Activated T-cell treated with anti-CD3 and anti-CD28 coated beads for 48 hours (primary cell): ENCODE measurements at regions not wholly inside any gene's neighbourhood (a gene's known extent, or its start where the extent isn't known, plus 50 kb on each side); places are given as distances from the start of the nearest gene placed in this dataset.

Source experiments
- DNase-seq: peaks from one replicate; pipeline ENCODE4 v3.0.0-alpha.2; 2020; ENCODE audit warnings: low read depth

DNA sequence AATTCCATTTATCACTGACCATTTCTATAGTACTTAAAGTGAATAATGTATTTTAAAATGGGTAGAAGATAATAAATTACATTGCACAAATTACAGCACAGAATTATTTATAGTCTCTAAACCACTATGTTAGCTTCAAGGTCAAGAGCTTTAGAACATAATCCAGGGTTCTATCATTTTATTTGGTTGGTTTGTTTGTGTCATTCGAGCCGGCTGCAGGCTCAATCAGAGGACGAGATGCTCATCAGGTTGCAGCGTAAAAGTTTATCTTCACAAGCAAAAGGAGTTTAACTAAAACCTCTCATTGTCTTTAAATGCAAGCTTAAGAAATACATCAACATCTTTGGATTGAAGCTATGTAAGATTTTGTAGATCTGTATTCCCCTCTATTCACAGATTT, 523.8 kb downstream of the EFNA5 start:
- no peak for DNase-seq

DNA sequence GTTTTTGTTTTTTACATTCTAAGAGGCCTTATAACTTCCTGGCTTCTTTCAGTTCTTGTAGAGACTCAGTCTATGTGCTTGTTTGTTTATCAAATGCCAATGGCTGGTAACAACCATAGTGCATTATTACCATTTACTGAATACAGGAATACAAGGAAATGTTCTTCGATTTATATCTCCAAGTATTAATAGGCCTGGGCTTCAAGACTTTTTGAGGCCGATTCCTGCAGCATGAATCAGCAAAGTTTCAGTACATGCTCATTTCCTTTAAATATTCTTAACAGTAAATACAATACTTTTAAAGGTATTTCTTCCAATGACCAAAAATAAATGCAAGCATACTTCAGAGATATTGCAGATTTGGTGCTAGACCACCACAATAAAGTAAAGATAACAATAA, 535.3 kb downstream of the EFNA5 start:
- no peak for DNase-seq

GRCh38 chr5:107134931-107135330, 535.8 kb downstream of the EFNA5 start:
- no peak for DNase-seq

GRCh38 chr5:107129051-107129450, 541.7 kb downstream of the EFNA5 start:
- DNase-seq = no peak

DNA sequence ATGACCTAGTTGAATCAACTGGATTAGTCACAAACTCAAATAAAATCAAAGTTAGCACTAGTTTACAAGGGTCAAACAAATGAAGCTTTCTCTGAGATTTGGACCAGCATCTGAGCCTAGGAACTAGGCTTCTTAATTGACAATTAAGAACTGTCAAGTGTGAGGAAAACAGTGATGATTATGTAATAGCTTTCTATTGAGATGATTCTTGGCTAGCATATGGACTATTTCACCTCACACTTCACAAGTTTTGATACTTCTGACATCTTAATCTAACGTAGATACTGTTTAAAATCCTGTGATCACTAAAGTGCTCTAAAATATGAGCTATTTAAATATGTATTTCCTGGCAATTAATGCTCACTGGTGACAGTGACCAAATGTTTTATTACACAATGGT, 542.9 kb downstream of the EFNA5 start:
- DNase-seq = no peak

DNA sequence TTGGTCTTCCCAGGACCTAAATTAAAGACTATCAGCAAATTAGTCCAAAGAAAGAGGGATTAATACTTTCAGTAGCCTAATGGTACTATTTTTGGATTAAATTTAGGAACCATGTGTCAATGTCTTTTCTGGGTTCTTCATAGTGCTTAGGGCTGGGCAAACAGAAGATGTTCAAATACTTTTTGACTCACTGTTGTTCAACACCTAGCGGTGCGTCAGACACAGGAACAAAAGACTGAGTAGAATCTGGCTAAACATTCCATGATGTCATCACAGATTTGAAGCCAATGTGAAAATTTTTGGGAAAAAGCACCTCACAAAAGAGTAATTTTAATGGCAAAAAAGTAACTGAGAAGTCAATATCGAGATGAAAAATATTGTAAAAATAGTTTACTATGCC, 544.4 kb downstream of the EFNA5 start:
- DNase-seq = no peak

- DNase-seq = no peak
Measured at GRCh38 chr5:107124376-107124775, 546.4 kb downstream of the EFNA5 start.

DNA sequence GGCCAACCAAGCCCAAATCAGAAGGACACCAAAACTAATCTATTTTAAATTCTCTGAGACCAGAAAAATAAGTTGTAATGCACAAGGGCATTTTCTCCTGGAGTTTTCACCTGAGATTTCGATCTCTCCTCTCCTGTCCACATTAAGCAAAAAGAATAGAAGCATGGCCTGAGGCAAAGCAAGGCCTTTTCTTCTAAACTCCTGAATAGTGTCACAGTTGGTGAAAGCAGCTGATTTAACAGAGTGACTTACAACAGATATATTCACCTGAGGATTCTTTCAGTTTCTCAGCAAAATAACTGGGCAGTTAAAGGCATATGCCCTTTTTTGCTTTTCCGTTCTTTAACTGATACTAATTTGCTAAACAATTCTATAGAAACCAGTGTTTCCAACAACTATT, 547.7 kb downstream of the EFNA5 start:
- DNase-seq = no peak

DNA sequence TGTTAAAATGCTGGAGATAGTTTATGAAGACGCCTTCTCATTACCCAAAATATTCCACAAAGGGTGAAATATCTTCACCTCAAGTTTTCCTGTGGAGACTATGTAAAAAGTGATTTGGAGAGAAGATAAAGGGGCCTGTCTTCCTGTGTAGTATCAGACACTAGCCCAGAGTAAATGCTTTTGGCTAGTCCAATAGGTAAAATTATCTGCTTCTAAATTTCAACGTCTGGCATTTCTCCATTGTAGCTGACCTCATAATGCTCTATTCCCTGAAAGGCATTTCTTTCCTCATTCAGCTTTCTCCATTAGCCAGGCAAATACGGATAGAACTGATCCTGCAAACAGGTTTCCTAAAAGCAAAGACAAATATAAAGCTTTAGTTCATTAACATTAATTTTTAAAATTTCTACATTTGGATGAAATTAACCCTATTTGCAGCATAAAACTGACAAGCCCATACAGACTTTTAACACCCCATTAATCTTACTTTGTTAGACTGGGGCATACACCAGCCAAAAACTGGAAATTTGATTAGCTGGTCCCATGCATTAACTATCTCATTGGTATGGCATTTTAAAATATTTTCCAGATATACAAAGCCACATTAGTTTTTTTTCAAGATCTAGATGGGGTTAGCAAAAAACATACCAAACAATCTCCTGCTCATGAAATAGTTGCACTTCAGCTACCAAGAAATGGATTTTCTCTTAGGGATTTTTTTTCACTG, 548.8 kb downstream of the EFNA5 start:
- DNase-seq = no peak

DNA sequence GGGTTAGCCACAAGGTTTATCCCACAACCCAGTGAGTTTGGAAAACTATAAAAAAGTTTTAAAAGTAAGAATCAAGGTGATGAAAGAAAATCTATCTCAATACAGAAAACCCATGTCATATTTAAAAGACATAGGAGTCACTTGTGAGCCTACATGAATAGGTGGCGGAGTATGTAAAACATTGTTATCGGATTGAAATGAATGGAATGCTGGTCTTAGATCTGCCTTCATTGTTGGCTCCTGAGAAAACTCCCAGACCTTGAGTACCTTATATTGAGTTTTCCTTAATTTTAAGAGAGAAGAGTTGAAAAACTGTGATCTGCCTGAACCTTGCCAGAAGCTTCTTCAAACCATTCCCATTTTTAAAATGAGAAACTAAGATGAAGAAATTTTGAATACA, 551.1 kb downstream of the EFNA5 start:
- no peak for DNase-seq

DNA sequence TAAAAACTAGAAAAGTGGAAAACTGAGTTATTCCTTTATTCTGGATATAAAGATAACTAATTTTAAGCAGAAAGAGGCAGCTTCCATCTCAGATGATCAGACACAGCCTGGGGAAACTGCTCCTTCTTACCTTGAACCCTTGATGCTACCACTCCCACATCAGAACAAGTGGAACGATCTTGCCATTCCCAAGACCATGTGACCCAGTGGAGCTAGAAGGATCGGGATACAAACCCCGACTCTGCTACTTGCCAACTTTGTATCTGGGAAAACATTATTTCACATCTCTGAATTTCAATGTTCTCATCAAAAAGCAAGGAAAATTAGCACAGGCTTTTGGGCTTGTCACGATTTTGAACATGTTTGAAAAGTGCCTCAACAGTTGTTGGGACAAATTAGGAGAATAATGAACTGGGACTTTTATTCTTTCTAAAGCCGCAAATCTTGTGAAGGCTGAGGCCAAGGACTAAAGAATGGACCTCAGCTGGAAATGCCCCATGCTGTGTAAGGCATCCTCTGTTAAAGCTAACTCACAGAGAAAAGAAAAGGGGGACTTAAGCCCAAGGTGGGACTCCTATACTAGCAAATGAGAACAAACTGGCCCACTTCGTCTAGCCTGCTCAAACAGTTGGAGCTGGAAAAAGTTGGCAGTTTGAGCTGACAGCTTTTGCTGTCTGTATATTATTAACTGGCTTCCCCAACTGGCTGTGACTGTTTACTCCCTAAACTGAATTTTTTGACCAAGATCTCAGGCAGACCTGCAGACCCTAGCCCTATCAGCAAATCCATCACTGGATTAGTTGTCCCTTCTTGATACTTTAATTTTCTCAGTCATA, 552.3 kb downstream of the EFNA5 start:
- DNase-seq = no peak

- no peak for DNase-seq
Measured at GRCh38 chr5:107112216-107112615, 558.5 kb downstream of the EFNA5 start.

DNA sequence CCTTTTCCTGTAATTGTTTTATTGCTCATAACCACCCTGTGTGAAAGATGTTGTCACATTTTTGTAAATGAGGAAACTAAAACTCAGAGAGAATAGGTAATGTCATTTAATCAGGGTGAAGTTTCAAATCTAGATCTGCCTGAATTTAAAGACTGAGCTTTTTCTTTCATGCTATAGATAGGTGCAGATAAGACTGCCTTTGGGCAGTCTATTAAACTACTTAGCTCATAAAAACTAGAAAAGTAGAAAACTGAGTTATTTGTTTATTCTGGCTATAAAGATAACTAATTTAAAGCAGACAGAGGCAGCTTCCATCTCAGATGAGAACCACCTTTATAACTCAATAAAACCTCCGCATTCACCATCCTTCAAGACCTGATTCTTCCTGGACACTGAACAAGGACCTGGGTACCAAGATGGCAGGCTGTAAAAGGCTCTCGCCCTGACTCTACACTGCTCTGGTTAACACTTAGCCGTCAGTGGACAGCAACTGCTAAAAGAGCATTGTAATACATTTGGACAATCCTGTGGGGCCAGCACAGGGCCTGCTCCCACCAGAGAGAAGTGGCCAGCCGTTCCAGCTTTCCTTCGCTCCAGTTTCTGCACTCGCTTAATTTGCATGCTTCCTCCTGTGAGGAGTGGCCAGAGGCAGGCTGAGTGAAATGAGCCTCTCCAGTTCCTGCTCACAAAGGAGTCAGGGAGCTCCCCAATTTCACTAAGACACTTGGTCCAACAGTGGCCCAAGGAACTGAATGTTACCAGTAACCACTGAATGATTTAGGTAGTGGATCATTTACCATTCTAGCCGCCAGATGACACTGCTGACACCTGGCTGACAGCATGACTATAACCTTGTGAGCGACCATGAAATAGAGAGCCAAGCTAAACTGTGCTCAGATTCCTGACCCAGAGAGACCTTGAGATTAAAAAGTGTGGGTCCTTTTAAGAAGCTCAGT, 566.4 kb downstream of the EFNA5 start:
- DNase-seq = no peak

DNA sequence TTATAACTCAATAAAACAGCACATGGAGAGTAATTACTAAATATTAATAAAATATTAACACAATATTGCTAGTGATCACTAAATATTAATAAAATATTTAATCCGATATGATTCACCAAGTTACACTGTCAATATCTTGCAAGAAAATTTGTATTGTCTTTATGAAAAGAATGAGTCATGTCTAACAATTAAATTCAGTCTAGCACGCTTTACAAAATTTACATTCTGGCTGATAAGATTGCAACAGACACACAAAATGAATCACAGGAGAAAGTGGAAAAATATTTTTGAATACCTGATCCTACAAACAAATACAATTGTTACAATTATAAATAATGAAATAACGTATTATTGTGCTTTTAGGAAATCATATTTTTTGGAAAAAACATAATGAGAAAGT, 567.2 kb downstream of the EFNA5 start:
- DNase-seq = no peak

- no peak for DNase-seq
Measured at GRCh38 chr5:107100121-107100520, 570.6 kb downstream of the EFNA5 start.

DNA sequence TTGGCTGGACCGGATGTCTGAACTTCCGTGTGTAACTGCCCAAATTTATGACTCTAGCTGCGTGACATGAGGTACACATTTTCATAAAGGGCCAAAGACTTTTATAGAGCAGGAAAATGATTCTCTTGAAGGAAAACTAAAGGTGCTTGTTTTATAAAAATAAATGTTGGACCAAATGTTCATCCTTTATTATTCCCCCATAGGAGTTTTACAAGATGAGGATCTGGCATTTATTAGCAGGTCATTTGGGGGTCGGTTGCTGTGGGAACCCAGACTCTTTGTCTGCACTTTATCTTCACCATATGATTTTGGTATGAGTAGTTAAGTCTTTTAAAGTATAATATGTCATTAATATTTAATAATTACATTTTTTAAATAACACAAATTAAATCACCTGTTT, 571.2 kb downstream of the EFNA5 start:
- no peak for DNase-seq

- no peak for DNase-seq
Measured at GRCh38 chr5:107092695-107093094, 578.0 kb downstream of the EFNA5 start.

DNA sequence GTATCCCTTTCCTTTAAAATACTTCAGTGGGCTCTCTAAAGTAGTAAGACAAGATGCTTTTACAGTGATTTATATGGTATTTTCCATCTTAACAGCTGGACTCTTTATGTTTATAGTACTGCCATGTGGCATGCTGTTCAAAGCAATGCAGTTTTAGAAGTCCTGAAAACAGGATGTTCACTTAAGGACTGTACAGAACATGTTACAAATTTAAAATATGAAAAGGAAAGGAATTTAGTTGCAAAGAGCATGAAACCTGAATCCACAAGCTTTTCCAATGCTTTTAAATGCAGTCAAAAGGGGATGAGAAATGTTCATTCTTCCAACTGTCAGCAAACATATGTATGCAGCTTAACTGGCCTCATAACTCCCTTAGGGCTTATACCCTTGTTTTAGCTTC, 580.2 kb downstream of the EFNA5 start:
- no peak for DNase-seq

DNA sequence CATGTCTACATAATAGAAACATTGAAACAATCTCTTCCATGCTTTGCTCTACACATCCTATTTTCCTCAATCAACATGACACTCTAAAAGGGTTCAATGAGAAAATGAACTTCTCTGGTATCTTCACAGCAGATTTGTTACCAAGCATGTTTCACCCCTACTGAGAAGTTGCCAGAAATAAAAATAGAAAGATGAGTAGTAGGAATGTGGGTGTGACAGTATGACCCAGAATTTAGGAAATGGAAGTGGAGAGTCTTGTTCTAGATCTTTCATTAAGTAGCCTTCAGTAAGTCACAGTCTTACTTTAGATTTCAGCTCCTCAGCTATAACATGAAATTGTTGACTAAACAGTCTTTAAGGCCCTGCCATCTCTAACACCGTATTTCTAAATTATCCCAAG, 581.8 kb downstream of the EFNA5 start:
- DNase-seq = no peak

DNA sequence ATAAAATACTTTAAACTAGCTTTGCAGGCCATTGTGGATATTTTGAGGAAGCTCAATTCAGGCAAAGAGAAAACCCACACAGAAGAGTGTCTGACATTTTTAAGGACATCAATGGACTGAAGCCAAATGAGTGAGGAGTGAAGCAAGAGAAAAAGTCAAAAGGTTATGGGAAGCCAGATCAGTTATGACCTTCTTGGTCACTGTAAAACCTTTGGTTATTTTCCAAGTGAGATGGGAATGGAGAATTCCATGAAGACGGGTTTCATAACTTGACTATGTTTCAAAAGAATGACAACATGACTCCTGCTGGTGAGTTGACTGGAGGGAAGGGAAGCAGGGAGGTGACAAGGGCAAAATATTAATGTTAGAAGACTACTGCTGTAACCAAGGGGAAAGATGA, 585.2 kb downstream of the EFNA5 start:
- DNase-seq = no peak

DNA sequence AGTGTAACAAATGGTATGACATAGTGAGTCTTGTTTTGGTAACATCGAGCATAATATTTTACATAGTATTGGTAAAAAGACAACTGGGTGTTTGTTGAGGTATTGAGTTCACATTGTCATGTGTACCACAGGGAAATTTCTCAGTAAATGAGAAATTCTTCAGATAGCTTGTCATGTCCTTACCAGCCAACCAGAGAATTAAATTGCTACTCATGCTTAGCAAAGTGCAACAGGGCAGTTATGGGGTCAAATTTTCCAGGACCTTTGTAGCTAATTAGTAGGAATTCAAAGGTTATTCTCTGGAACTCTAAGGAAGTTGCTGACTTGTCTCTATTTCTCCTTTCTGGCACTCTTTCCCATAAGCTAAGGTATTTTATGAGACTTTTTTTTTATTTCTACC, 595.7 kb downstream of the EFNA5 start:
- no peak for DNase-seq

- DNase-seq = no peak
Measured at GRCh38 chr5:107072967-107073366, 597.8 kb downstream of the EFNA5 start.

GRCh38 chr5:107072440-107072839, 598.3 kb downstream of the EFNA5 start:
- no peak for DNase-seq
